Liver (tissue), 8 donors: ENCODE measurements at regions not wholly inside any gene's neighbourhood (a gene's known extent, or its start where the extent isn't known, plus 50 kb on each side); places are given as distances from the start of the nearest gene placed in this dataset.
A peak's percentile ranks its signal among the peaks of the same experiment; 100 is the strongest.

ENCODE experiments used
- DNase-seq: peaks from one replicate; pipeline ENCODE4 v3.0.0-alpha.2; 2017; ENCODE audit warnings: low spot score
- H3K27ac ChIP-seq, 2 donors: one replicate each; pipeline ENCODE4 v1.7.0; 2013; ENCODE audit warnings: inconsistent platforms in 2 of 2, low read length in 2 of 2, control low read depth in 1 of 2, low read depth in 1 of 2, mild to moderate bottlenecking in 1 of 2
- H3K27me3 ChIP-seq, 4 donors: one replicate each; pipeline versions ENCODE4 v1.6.1 to v1.7.0; 2013; ENCODE audit warnings: low read length in 3 of 4, inconsistent platforms in 1 of 4, mild to moderate bottlenecking in 1 of 4, moderate library complexity in 1 of 4; ENCODE audit not compliant: control insufficient read depth in 4 of 4, insufficient read depth in 4 of 4
- H3K36me3 ChIP-seq, 4 donors: one replicate each; pipeline versions ENCODE4 v1.6.1 to v1.7.0; 2013; ENCODE audit warnings: low read length in 3 of 4, mild to moderate bottlenecking in 3 of 4, low read depth in 1 of 4, moderate library complexity in 1 of 4; ENCODE audit not compliant: control insufficient read depth in 4 of 4, insufficient read depth in 3 of 4
- H3K4me1 ChIP-seq, 4 donors: one replicate each; pipeline versions ENCODE4 v1.6.1 to v1.7.0; 2013; ENCODE audit warnings: low read length in 3 of 4, mild to moderate bottlenecking in 3 of 4, moderate library complexity in 1 of 4; ENCODE audit not compliant: control insufficient read depth in 4 of 4, insufficient read depth in 4 of 4
- H3K4me3 ChIP-seq, 3 donors: one replicate each; pipeline versions ENCODE4 v1.6.1 to v1.7.0; 2013; ENCODE audit warnings: low read length in 3 of 3, control low read depth in 1 of 3, low read depth in 1 of 3, mild to moderate bottlenecking in 1 of 3
- H3K9ac ChIP-seq, 2 donors: one replicate each; pipeline ENCODE4 v1.7.0; 2013; ENCODE audit warnings: low read length in 2 of 2, mild to moderate bottlenecking in 2 of 2, moderate library complexity in 2 of 2, control low read depth in 1 of 2, low read depth in 1 of 2
- H3K9me3 ChIP-seq, 4 donors: one replicate each; pipeline versions ENCODE4 v1.6.1 to v1.7.0; 2013; ENCODE audit warnings: low read length in 3 of 4; ENCODE audit not compliant: control insufficient read depth in 4 of 4
- CTCF ChIP-seq: fragments of 150-350 bp; IDR thresholded peaks from 2 replicates; pipeline ENCODE4 v1.5.1; 2017; ENCODE audit warnings: improper control_type of control experiment, low read depth, low read length; ENCODE audit not compliant: missing input control
- EGR1 ChIP-seq, 2 donors: IDR thresholded peaks; 2 replicates each; pipeline ENCODE4 v1.6.1; 2016 to 2018; ENCODE audit warnings: antibody characterized with exemption in 2 of 2, low read depth in 2 of 2
- FOXA1 ChIP-seq: IDR thresholded peaks from 2 replicates; pipeline ENCODE4 v1.6.1; 2016; ENCODE audit warnings: antibody characterized with exemption
- FOXA2 ChIP-seq: IDR thresholded peaks from 2 replicates; pipeline ENCODE4 v1.6.1; 2016; ENCODE audit warnings: antibody characterized with exemption
- GABPA ChIP-seq, 2 donors: IDR thresholded peaks in 1 of 2; conservative IDR thresholded peaks in 1 of 2; 2 replicates each; pipeline ENCODE4 v1.6.1; 2016; ENCODE audit warnings: antibody characterized with exemption in 2 of 2, mild to moderate bottlenecking in 1 of 2, moderate library complexity in 1 of 2
- HNF4A ChIP-seq, 2 donors: conservative IDR thresholded peaks; 2 replicates each; pipeline ENCODE4 v1.6.1; 2016; ENCODE audit warnings: antibody characterized with exemption in 2 of 2, mild to moderate bottlenecking in 2 of 2
- HNF4G ChIP-seq: IDR thresholded peaks from 2 replicates; pipeline ENCODE4 v1.6.1; 2016; ENCODE audit warnings: antibody characterized with exemption
- JUND ChIP-seq, 2 donors: IDR thresholded peaks; 2 replicates each; pipeline ENCODE4 v1.6.1; 2016; ENCODE audit warnings: antibody characterized with exemption in 2 of 2
- MAX ChIP-seq: IDR thresholded peaks from 2 replicates; pipeline ENCODE4 v1.6.1; 2016; ENCODE audit warnings: antibody characterized with exemption
- NR2F2 ChIP-seq: IDR thresholded peaks from 2 replicates; pipeline ENCODE4 v1.6.1; 2016; ENCODE audit warnings: antibody characterized with exemption
- RAD21 ChIP-seq, 2 donors: IDR thresholded peaks; 2 replicates each; pipeline ENCODE4 v1.6.1; 2016; ENCODE audit warnings: antibody characterized with exemption in 2 of 2, mild to moderate bottlenecking in 2 of 2
- RXRA ChIP-seq, 2 donors: IDR thresholded peaks; 2 replicates each; pipeline ENCODE4 v1.6.1; 2017 to 2018; ENCODE audit warnings: antibody characterized with exemption in 2 of 2, mild to moderate bottlenecking in 1 of 2
- SP1 ChIP-seq: IDR thresholded peaks from 2 replicates; pipeline ENCODE4 v1.6.1; 2018; ENCODE audit warnings: antibody characterized with exemption, mild to moderate bottlenecking
- TAF1 ChIP-seq: conservative IDR thresholded peaks from 2 replicates; pipeline ENCODE4 v1.6.1; 2016; ENCODE audit warnings: antibody characterized with exemption, mild to moderate bottlenecking
- YY1 ChIP-seq: IDR thresholded peaks from 2 replicates; pipeline ENCODE4 v1.6.1; 2016; ENCODE audit warnings: antibody characterized with exemption, mild to moderate bottlenecking
- WGBS: extraction: QIAGEN DNeasy Blood & Tissue Kit; methylation state at CpG from one replicate; pipeline ENCODE4 v1.1.7; 2013; 5-methylcytosine and 5-hydroxymethylcytosine counted together
- TF ChIP-seq, protein P1 (sequence below): IDR thresholded peaks from 2 replicates; pipeline ENCODE4 v1.6.1; 2016; ENCODE audit warnings: antibody characterized with exemption, mild to moderate bottlenecking
- TF ChIP-seq, protein P2 (sequence below): IDR thresholded peaks from 2 replicates; pipeline ENCODE4 v1.6.1; 2016; ENCODE audit warnings: antibody characterized with exemption
- donor health status: healthy.
- donor health status: healthy.
- donor health status: healthy.
- donor health status: healthy.
- donor health status: healthy.

DNA sequence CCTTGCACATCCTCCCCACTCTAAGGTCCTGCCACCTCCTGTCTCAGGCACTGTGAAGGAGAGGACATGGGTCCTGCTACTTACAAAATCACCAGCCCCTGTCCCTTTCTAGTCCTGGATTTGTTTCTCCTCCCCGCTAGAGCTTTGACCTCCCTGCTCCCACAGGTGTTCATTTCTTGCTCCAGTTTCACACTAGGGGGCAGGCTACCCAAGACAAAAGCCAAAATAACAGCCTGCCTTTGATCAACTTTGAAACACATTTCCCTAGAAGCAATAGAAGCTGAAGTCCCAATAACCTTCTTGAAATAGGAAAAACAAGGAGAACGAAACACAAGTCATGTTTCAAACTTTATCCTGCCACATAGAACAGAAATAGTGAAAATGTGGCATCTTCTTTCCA, 164.4 kb downstream of the QDPR start:
- 30% methylated on average over 2 of the region's 2 CpGs for WGBS
- Histone ChIP-seq H3K9ac (no peak overlapping the region), H3K4me1 (no peaks in the 10 kb centered on the region), H3K27ac (no peak overlapping the region), H3K9me3 (no peaks in the 10 kb centered on the region), H3K36me3 (no peaks in the 10 kb centered on the region), H3K27me3 (no peaks in the 10 kb centered on the region), H3K4me3 (no peak overlapping the region)
- peak; percentile 84 to 86 for TF ChIP-seq RAD21 (IDR thresholded peaks at IDR 0.05)
- TF ChIP-seq RXRA (IDR thresholded peaks at IDR 0.05), result no peak
- no peak for TF ChIP-seq FOXA1
- TF ChIP-seq MAX, result no peak
- TF ChIP-seq JUND (IDR thresholded peaks at IDR 0.05), result no peak
- TF ChIP-seq CTCF, result peak; percentile 54
- TF ChIP-seq TAF1, result no peak
- TF ChIP-seq FOXA2, result no peak
- TF ChIP-seq HNF4A (conservative IDR thresholded peaks at IDR 0.05), result no peak
- no peak for TF ChIP-seq YY1
- TF ChIP-seq, protein P1, sequence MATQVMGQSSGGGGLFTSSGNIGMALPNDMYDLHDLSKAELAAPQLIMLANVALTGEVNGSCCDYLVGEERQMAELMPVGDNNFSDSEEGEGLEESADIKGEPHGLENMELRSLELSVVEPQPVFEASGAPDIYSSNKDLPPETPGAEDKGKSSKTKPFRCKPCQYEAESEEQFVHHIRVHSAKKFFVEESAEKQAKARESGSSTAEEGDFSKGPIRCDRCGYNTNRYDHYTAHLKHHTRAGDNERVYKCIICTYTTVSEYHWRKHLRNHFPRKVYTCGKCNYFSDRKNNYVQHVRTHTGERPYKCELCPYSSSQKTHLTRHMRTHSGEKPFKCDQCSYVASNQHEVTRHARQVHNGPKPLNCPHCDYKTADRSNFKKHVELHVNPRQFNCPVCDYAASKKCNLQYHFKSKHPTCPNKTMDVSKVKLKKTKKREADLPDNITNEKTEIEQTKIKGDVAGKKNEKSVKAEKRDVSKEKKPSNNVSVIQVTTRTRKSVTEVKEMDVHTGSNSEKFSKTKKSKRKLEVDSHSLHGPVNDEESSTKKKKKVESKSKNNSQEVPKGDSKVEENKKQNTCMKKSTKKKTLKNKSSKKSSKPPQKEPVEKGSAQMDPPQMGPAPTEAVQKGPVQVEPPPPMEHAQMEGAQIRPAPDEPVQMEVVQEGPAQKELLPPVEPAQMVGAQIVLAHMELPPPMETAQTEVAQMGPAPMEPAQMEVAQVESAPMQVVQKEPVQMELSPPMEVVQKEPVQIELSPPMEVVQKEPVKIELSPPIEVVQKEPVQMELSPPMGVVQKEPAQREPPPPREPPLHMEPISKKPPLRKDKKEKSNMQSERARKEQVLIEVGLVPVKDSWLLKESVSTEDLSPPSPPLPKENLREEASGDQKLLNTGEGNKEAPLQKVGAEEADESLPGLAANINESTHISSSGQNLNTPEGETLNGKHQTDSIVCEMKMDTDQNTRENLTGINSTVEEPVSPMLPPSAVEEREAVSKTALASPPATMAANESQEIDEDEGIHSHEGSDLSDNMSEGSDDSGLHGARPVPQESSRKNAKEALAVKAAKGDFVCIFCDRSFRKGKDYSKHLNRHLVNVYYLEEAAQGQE, result no peak
- no peak for TF ChIP-seq SP1
- no peak for TF ChIP-seq GABPA (IDR thresholded peaks at IDR 0.05 in 1 of 2, conservative IDR thresholded peaks at IDR 0.05 in 1 of 2)
- TF ChIP-seq NR2F2, result no peak
- TF ChIP-seq, protein P2, sequence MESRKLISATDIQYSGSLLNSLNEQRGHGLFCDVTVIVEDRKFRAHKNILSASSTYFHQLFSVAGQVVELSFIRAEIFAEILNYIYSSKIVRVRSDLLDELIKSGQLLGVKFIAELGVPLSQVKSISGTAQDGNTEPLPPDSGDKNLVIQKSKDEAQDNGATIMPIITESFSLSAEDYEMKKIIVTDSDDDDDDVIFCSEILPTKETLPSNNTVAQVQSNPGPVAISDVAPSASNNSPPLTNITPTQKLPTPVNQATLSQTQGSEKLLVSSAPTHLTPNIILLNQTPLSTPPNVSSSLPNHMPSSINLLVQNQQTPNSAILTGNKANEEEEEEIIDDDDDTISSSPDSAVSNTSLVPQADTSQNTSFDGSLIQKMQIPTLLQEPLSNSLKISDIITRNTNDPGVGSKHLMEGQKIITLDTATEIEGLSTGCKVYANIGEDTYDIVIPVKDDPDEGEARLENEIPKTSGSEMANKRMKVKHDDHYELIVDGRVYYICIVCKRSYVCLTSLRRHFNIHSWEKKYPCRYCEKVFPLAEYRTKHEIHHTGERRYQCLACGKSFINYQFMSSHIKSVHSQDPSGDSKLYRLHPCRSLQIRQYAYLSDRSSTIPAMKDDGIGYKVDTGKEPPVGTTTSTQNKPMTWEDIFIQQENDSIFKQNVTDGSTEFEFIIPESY, result no peak
- TF ChIP-seq HNF4G, result no peak
- TF ChIP-seq EGR1 (IDR thresholded peaks at IDR 0.05; ENCODE audit: low read depth in 2 of 2), result no peak
- DNase-seq, result no peak

- Histone ChIP-seq H3K4me1 (no peaks in the 10 kb centered on the region), H3K9ac (no peak overlapping the region), H3K27ac (no peak overlapping the region), H3K27me3 (no peaks in the 10 kb centered on the region), H3K9me3 (no peaks in the 10 kb centered on the region), H3K4me3 (no peak overlapping the region), H3K36me3 (no peaks in the 10 kb centered on the region)
- no peak for DNase-seq
- no peak for TF ChIP-seq MAX
- no peak for TF ChIP-seq YY1
- TF ChIP-seq RAD21 (IDR thresholded peaks at IDR 0.05), result no peak
- TF ChIP-seq JUND (IDR thresholded peaks at IDR 0.05), result no peak
- TF ChIP-seq CTCF, result no peak
- TF ChIP-seq FOXA1, result no peak
- TF ChIP-seq HNF4A (conservative IDR thresholded peaks at IDR 0.05), result peak; percentile 68 to 73
- TF ChIP-seq FOXA2, result no peak
- 53% methylated on average over 2 of the region's 2 CpGs for WGBS
These were observed 172.5 kb downstream of the QDPR start for GRCh38 chr4:17339376-17339775.
